ENCODE measurements at regions not wholly inside any gene's neighbourhood (a gene's known extent, or its start where the extent isn't known, plus 50 kb on each side); places are given as distances from the start of the nearest gene placed in this dataset.

GRCh38 chr14:101169267-101169666 is 265.7 kb upstream of the RTL1 start:
- TF ChIP-seq ZFX (IDR thresholded peaks at IDR 0.05; ENCODE audit: borderline replicate concordance) (no peak), CTCF (IDR thresholded peaks at IDR 0.05) (no peak)

GRCh38 chr14:101171650-101172049 is 268.1 kb upstream of the RTL1 start:
- H3K27ac ChIP-seq = no peak overlapping the region
- no peak for TF ChIP-seq CTCF (IDR thresholded peaks at IDR 0.05)
- TF ChIP-seq ZFX (IDR thresholded peaks at IDR 0.05; ENCODE audit: borderline replicate concordance) = no peak

More at GRCh38 chr14:101169267-101169666, 265.7 kb upstream of the RTL1 start:
- no peak overlapping the region for H3K27ac ChIP-seq

GRCh38 chr14:101173698-101174521 is 270.4 kb upstream of the RTL1 start:
- no peak overlapping the region for H3K27ac ChIP-seq
- TF ChIP-seq ZFX (IDR thresholded peaks at IDR 0.05; ENCODE audit: borderline replicate concordance) (no peak), CTCF (IDR thresholded peaks at IDR 0.05) (no peak)

DNA sequence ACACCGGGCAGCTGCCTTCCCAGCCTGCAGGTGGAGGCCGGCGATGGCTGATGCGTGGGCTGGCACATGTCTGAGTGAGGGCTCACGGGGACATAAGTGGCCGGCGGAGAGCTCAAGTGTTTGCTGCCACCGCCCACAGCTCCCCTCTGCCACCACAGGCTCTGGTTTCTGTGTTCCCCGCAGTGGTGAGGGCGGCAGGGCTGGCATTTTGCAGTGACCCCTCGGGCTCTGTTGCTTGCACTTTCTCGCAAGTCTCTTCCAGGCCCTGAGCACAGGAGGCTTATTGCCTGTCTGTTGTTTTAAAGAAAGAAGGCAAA is 271.0 kb upstream of the RTL1 start:
- no peak for TF ChIP-seq CTCF (IDR thresholded peaks at IDR 0.05)
- no peak for TF ChIP-seq ZFX (IDR thresholded peaks at IDR 0.05; ENCODE audit: borderline replicate concordance)
- no peak overlapping the region for H3K27ac ChIP-seq

- H3K27ac ChIP-seq = no peak overlapping the region
- TF ChIP-seq ZFX (IDR thresholded peaks at IDR 0.05; ENCODE audit: borderline replicate concordance) (no peak), CTCF (IDR thresholded peaks at IDR 0.05) (no peak)
Measured at GRCh38 chr14:101174980-101175606, 271.6 kb upstream of the RTL1 start.

DNA sequence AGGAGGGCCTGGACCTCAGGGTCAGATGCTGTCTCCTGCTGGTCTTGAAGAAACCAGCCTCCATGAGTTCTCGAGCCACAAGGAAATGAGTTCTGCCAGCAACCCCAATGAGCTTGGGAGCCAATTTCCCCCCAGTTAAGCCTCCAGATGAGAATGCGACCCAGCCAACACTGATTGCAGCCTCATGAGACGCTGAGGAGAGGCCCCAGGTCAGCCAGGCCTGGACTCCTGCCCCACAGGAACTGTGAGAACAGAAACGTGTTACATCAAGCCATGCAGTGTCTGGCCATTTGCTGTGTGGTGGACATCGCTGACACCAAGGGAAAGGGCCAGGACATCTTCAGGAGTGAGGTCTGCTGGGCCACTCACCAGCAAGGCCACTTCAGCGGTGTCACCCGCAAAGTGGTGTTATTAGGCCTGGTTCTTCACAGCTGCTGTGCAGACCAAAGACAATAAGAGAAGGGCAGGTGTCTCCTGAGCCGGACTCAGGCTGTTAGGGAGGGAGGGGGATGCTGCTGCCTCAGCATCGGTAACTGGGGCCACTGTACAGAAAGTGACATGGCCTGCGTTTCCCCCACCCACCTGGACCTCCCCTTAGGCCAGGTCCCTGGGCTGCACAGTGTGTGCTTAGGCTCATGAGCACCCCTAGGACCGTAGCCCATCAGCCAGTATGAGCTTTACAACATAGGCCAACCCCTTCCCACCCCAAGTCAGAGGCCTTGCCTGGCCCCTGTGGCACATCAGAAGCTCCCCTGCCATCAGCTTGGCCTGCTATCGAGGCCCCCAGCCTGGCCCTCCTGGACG is 272.4 kb upstream of the RTL1 start:
- H3K27ac ChIP-seq = no peak overlapping the region
- no peak for TF ChIP-seq ZFX (IDR thresholded peaks at IDR 0.05; ENCODE audit: borderline replicate concordance)
- TF ChIP-seq CTCF (IDR thresholded peaks at IDR 0.05) = no peak

Data from 22Rv1 (cell line).